H9 (cell line): ENCODE measurements at regions not wholly inside any gene's neighbourhood (a gene's known extent, or its start where the extent isn't known, plus 50 kb on each side); places are given as distances from the start of the nearest gene placed in this dataset.

Experiments
- DNase-seq: peaks from one replicate; pipeline ENCODE4 v3.0.0-alpha.2; 2017
- H2AFZ ChIP-seq: one replicate; pipeline ENCODE4 v1.6.1; 2013; ENCODE audit warnings: mild to moderate bottlenecking, low read length, control low read depth, moderate library complexity
- H2AK5ac ChIP-seq: 2 replicates; pipeline ENCODE4 v1.6.1; 2013; ENCODE audit warnings: low read length, control low read depth, mixed read lengths; ENCODE audit not compliant: insufficient read length
- H2BK120ac ChIP-seq: one replicate; pipeline ENCODE4 v1.6.1; 2013; ENCODE audit warnings: low read depth, mild to moderate bottlenecking, low read length, control low read depth, inconsistent platforms; ENCODE audit not compliant: poor library complexity, severe bottlenecking
- H2BK12ac ChIP-seq: 2 replicates; pipeline ENCODE4 v1.6.1; 2013; ENCODE audit warnings: low read length, control low read depth, mixed read lengths, low read depth; ENCODE audit not compliant: insufficient read length
- H2BK15ac ChIP-seq: 2 replicates; pipeline ENCODE4 v1.6.1; 2013; ENCODE audit warnings: low read depth, low read length, control low read depth
- H2BK20ac ChIP-seq: one replicate; pipeline ENCODE4 v1.6.1; 2013; ENCODE audit warnings: low read depth, mild to moderate bottlenecking, low read length, control low read depth, inconsistent platforms; ENCODE audit not compliant: poor library complexity, severe bottlenecking
- H2BK5ac ChIP-seq: 2 replicates; pipeline ENCODE4 v1.6.1; 2013; ENCODE audit warnings: low read length, control low read depth, mixed read lengths; ENCODE audit not compliant: insufficient read length
- H3K14ac ChIP-seq: 2 replicates; pipeline ENCODE4 v1.6.1; 2013; ENCODE audit warnings: low read length, control low read depth; ENCODE audit not compliant: insufficient read depth
- H3K18ac ChIP-seq: 2 replicates; pipeline ENCODE4 v1.6.1; 2013; ENCODE audit warnings: low read depth, mild to moderate bottlenecking, mixed read lengths, low read length, control low read depth; ENCODE audit not compliant: insufficient read length
- H3K23ac ChIP-seq: 2 replicates; pipeline ENCODE4 v1.6.1; 2013; ENCODE audit warnings: low read length, control low read depth, mixed read lengths, low read depth; ENCODE audit not compliant: insufficient read length
- H3K23me2 ChIP-seq: 2 replicates; pipeline ENCODE4 v1.6.1; 2013; ENCODE audit warnings: low read depth, mild to moderate bottlenecking, mixed read lengths, low read length, control low read depth; ENCODE audit not compliant: insufficient read length, poor library complexity, severe bottlenecking
- H3K27ac ChIP-seq: 2 replicates; pipeline ENCODE4 v1.5.1; 2013; ENCODE audit warnings: low read length, control low read depth, mixed read lengths, low read depth; ENCODE audit not compliant: insufficient read length
- H3K27me3 ChIP-seq: 2 replicates; pipeline ENCODE4 v1.6.1; 2013; ENCODE audit warnings: low read length, control low read depth, inconsistent platforms; ENCODE audit not compliant: insufficient read depth
- H3K4ac ChIP-seq: 2 replicates; pipeline ENCODE4 v1.6.1; 2013; ENCODE audit warnings: low read depth, mild to moderate bottlenecking, control low read depth, inconsistent platforms, low read length, moderate library complexity
- H3K4me1 ChIP-seq: 2 replicates; pipeline ENCODE4 v1.6.1; 2013; ENCODE audit warnings: low read length, control low read depth, inconsistent platforms; ENCODE audit not compliant: insufficient read depth
- H3K4me2 ChIP-seq: 2 replicates; pipeline ENCODE4 v1.6.1; 2013; ENCODE audit warnings: low read length, control low read depth, mixed read lengths; ENCODE audit not compliant: insufficient read length, insufficient read depth
- H3K56ac ChIP-seq: 2 replicates; pipeline ENCODE4 v1.6.1; 2013; ENCODE audit warnings: low read depth, mild to moderate bottlenecking, mixed read lengths, low read length, control low read depth; ENCODE audit not compliant: insufficient read length
- H3K79me1 ChIP-seq: 2 replicates; pipeline ENCODE4 v1.6.1; 2013; ENCODE audit warnings: low read depth, mild to moderate bottlenecking, moderate library complexity, low read length, control low read depth, inconsistent platforms; ENCODE audit not compliant: insufficient read depth, poor library complexity, severe bottlenecking
- H3K79me2 ChIP-seq: 2 replicates; pipeline ENCODE4 v1.6.1; 2013; ENCODE audit warnings: low read length, control low read depth, inconsistent platforms; ENCODE audit not compliant: insufficient read depth
- H3K9ac ChIP-seq: 2 replicates; pipeline ENCODE4 v1.6.1; 2013; ENCODE audit warnings: low read length, control low read depth, mixed read lengths; ENCODE audit not compliant: insufficient read length; ENCODE audit errors: extremely low read depth
- H3K9me3 ChIP-seq: one replicate; pipeline ENCODE4 v1.6.1; 2013; ENCODE audit warnings: low read depth, low read length, inconsistent platforms; ENCODE audit not compliant: control insufficient read depth
- H3T11ph ChIP-seq: one replicate; pipeline ENCODE4 v1.6.1; 2013; ENCODE audit warnings: mild to moderate bottlenecking, low read length, control low read depth, inconsistent platforms
- H4K20me1 ChIP-seq: one replicate; pipeline ENCODE4 v1.6.1; 2013; ENCODE audit not compliant: control insufficient read depth, insufficient read length, insufficient read depth
- H4K5ac ChIP-seq: 2 replicates; pipeline ENCODE4 v1.6.1; 2013; ENCODE audit warnings: low read depth, mild to moderate bottlenecking, mixed read lengths, low read length, control low read depth; ENCODE audit not compliant: insufficient read length
- H4K8ac ChIP-seq: replicated peaks from 2 replicates; pipeline ENCODE4 v1.6.1; 2013; ENCODE audit warnings: low read length, control low read depth, mixed read lengths, low read depth; ENCODE audit not compliant: insufficient read length
- H4K91ac ChIP-seq: 2 replicates; pipeline ENCODE4 v1.6.1; 2013; ENCODE audit warnings: low read depth, mild to moderate bottlenecking, moderate library complexity, mixed read lengths, low read length, control low read depth; ENCODE audit not compliant: insufficient read length
- H3K27ac Mint-ChIP-seq, 3 experiments: 2 replicates in 2 of 3; 3 replicates in 1 of 3; pipeline ENCODE4 v1.8.0; 2020 to 2021; ENCODE audit warnings: mixed read lengths in 3 of 3, mild to moderate bottlenecking in 1 of 3, moderate library complexity in 1 of 3
- H3K27me3 Mint-ChIP-seq: 2 replicates; pipeline ENCODE4 v1.8.0; 2021; ENCODE audit warnings: low read depth, mild to moderate bottlenecking, moderate library complexity, mixed read lengths
- H3K36me3 Mint-ChIP-seq, 3 experiments: 2 replicates in 2 of 3; 3 replicates in 1 of 3; pipeline ENCODE4 v1.8.0; 2020 to 2021; ENCODE audit warnings: low read depth in 3 of 3, mixed read lengths in 3 of 3; ENCODE audit not compliant: insufficient read depth in 1 of 3
- H3K4me1 Mint-ChIP-seq, 2 experiments: 2 replicates each; pipeline ENCODE4 v1.8.0; 2020; ENCODE audit warnings: mixed read lengths in 2 of 2
- H3K4me3 Mint-ChIP-seq, 2 experiments: 2 replicates in 1 of 2; 3 replicates in 1 of 2; pipeline ENCODE4 v1.8.0; 2020 to 2021; ENCODE audit warnings: mild to moderate bottlenecking in 2 of 2, mixed read lengths in 2 of 2, moderate library complexity in 1 of 2
- H3K9me3 Mint-ChIP-seq, 2 experiments: 2 replicates in 1 of 2; 3 replicates in 1 of 2; pipeline ENCODE4 v1.8.0; 2020; ENCODE audit warnings: mild to moderate bottlenecking in 2 of 2, mixed read lengths in 2 of 2, moderate library complexity in 1 of 2
- CTCF ChIP-seq: fragments of 200-600 bp; sonication (generic); conservative IDR thresholded peaks from 3 replicates; pipeline ENCODE4 v1.8.0; 2021; ENCODE audit warnings: antibody characterized with exemption, mild to moderate bottlenecking
- WGBS: extraction: QIAGEN DNeasy Blood & Tissue Kit; methylation state at CpG from one replicate; pipeline ENCODE4 v1.1.7; 2013; ENCODE audit warnings: missing lambda C conversion rate, low lambda C conversion rate, mixed read lengths; ENCODE audit not compliant: insufficient read length; ENCODE audit errors: extremely low coverage; 5-methylcytosine and 5-hydroxymethylcytosine counted together

DNA sequence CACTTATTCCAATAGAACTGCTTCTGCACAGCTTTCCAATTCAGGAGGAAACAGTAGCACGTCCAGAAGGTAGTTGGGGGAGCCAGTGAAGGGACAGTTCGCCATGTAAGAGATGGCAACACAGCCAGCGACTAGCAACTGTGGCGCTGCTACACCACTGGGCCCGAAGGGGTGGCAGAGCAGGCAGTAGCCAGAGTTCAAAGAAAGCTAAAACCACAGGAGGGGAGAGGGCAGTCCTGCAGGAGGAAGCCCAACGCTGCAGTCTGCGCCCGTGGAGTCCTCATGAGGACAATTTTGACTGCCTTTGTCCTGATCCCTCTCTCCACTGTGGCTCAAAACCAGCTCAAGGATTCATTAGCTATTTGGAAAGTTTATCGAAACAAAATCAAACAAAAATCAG, 591.2 kb downstream of the VRK1 start:
- Histone ChIP-seq H3K4me2 (no peak overlapping the region), H2BK5ac (no peak overlapping the region), H3K14ac (no peak overlapping the region), H3K79me2 (no peaks in the 10 kb centered on the region), H4K5ac (no peak overlapping the region), H3K56ac (no peak overlapping the region), H3K27me3 (no peaks in the 10 kb centered on the region), H3T11ph (no peak overlapping the region), H3K23me2 (no peaks in the 10 kb centered on the region), H4K20me1 (no peaks in the 10 kb centered on the region), H3K4ac (no peak overlapping the region), H3K23ac (no peak overlapping the region), H2BK15ac (no peak overlapping the region), H3K27ac (no peak overlapping the region), H4K8ac (no peak overlapping the region), H3K18ac (no peak overlapping the region), H4K91ac (no peak overlapping the region), H2BK120ac (no peak overlapping the region), H2BK20ac (no peak overlapping the region), H3K4me1 (peaks cover 12% of the 10 kb centered on the region; the same call in 1 of the 2 replicates), H3K9ac (no peak overlapping the region), H2AFZ (no peak overlapping the region), H3K9me3 (no peaks in the 10 kb centered on the region), H2BK12ac (no peak overlapping the region), H3K79me1 (no peaks in the 10 kb centered on the region), H2AK5ac (no peak overlapping the region)
- H3K36me3 Mint-ChIP-seq: no peaks in the 10 kb centered on the region; a peak in 1 of 7 replicates
- H3K4me1 Mint-ChIP-seq: peaks cover 38 to 50% of the 10 kb centered on the region in 2 experiments
- H3K27ac Mint-ChIP-seq: no peak overlapping the region
- no peak for TF ChIP-seq CTCF
- H3K27me3 Mint-ChIP-seq: peaks cover 2% of the 10 kb centered on the region; the same call in 1 of the 2 replicates
- no peak overlapping the region for H3K4me3 Mint-ChIP-seq
- peak; percentile 46 for DNase-seq
- WGBS: no CpG with 5 or more reads among the region's 9 CpGs
- H3K9me3 Mint-ChIP-seq: no peaks in the 10 kb centered on the region
